Smooth muscle cell (in vitro differentiated cells): ENCODE measurements at regions not wholly inside any gene's neighbourhood (a gene's known extent, or its start where the extent isn't known, plus 50 kb on each side); places are given as distances from the start of the nearest gene placed in this dataset.

Experiments used
- DNase-seq: peaks from one replicate; lab custom pipeline; 2025; ENCODE audit not compliant: unreplicated experiment; lab: John Stamatoyannopoulos, UW
- H2AFZ ChIP-seq: fragments of 200-600 bp; sonication (generic); 2 replicates; pipeline ENCODE4 v1.6.0; 2016; ENCODE audit warnings: antibody characterized with exemption, low read depth, mild to moderate bottlenecking
- H3F3A ChIP-seq: fragments of 200-600 bp; sonication (generic); 2 replicates; pipeline ENCODE4 v1.6.0; 2017; ENCODE audit warnings: antibody characterized with exemption, low read depth
- H3K27ac ChIP-seq: fragments of 200-600 bp; sonication (generic); 2 replicates; pipeline ENCODE4 v1.5.1; 2016; ENCODE audit warnings: low read depth, mild to moderate bottlenecking
- H3K27me3 ChIP-seq: fragments of 200-600 bp; sonication (generic); 2 replicates; pipeline ENCODE4 v1.6.1; 2016; ENCODE audit warnings: low read depth, mild to moderate bottlenecking
- H3K36me3 ChIP-seq: fragments of 200-600 bp; sonication (generic); 2 replicates; pipeline ENCODE4 v1.5.1; 2016; ENCODE audit warnings: low read depth
- H3K4me1 ChIP-seq: fragments of 200-600 bp; sonication (generic); 2 replicates; pipeline ENCODE4 v1.5.1; 2016; ENCODE audit warnings: low read depth
- H3K4me2 ChIP-seq: fragments of 200-600 bp; sonication (generic); 2 replicates; pipeline ENCODE4 v1.6.0; 2016; ENCODE audit warnings: mild to moderate bottlenecking
- H3K4me3 ChIP-seq: fragments of 200-600 bp; sonication (generic); 2 replicates; pipeline ENCODE4 v1.5.1; 2016; ENCODE audit warnings: mild to moderate bottlenecking
- H3K79me2 ChIP-seq: fragments of 200-600 bp; sonication (generic); 2 replicates; pipeline ENCODE4 v1.6.0; 2016; ENCODE audit warnings: low read depth, mild to moderate bottlenecking
- H3K9ac ChIP-seq: fragments of 200-600 bp; sonication (generic); 2 replicates; pipeline ENCODE4 v1.6.0; 2016; ENCODE audit warnings: low read depth
- H3K9me3 ChIP-seq: fragments of 200-600 bp; sonication (generic); replicated peaks from 2 replicates; pipeline ENCODE4 v1.5.1; 2016; ENCODE audit warnings: low read depth
- H4K20me1 ChIP-seq: fragments of 200-600 bp; sonication (generic); 2 replicates; pipeline ENCODE4 v1.6.0; 2016; ENCODE audit warnings: low read depth
- CTCF ChIP-seq: fragments of 200-600 bp; sonication (generic); IDR thresholded peaks from 2 replicates; pipeline ENCODE4 v1.5.1; 2017; ENCODE audit warnings: borderline replicate concordance, mild to moderate bottlenecking, antibody characterized with exemption; ENCODE audit not compliant: insufficient read depth, poor library complexity, severe bottlenecking
- WGBS: methylation state at CpG from one replicate; pipeline ENCODE4 v1.1.7; 2016; ENCODE audit warnings: low lambda C conversion rate; 5-methylcytosine and 5-hydroxymethylcytosine counted together

GRCh38 chr13:105008604-105009003, 1526.9 kb downstream of the EFNB2 start:
- Histone ChIP-seq H3K27ac (no peak overlapping the region), H3F3A (no peaks in the 10 kb centered on the region), H2AFZ (no peak overlapping the region), H3K9ac (no peak overlapping the region), H3K9me3 (no peaks in the 10 kb centered on the region), H4K20me1 (no peaks in the 10 kb centered on the region), H3K27me3 (no peaks in the 10 kb centered on the region), H3K4me1 (no peaks in the 10 kb centered on the region), H3K79me2 (no peaks in the 10 kb centered on the region), H3K36me3 (no peaks in the 10 kb centered on the region), H3K4me2 (no peak overlapping the region), H3K4me3 (no peak overlapping the region)
- no peak for DNase-seq
- no peak for TF ChIP-seq CTCF
- WGBS = 77% methylated on average over 5 of the region's 5 CpGs

- Histone ChIP-seq H3K36me3 (no peaks in the 10 kb centered on the region), H2AFZ (no peak overlapping the region), H3K9me3 (no peaks in the 10 kb centered on the region), H3K27me3 (no peaks in the 10 kb centered on the region), H3K9ac (no peak overlapping the region), H3K27ac (no peak overlapping the region), H3K79me2 (no peaks in the 10 kb centered on the region), H3K4me2 (no peak overlapping the region), H3K4me1 (no peaks in the 10 kb centered on the region), H3K4me3 (no peak overlapping the region), H3F3A (no peaks in the 10 kb centered on the region), H4K20me1 (no peaks in the 10 kb centered on the region)
- DNase-seq = no peak
- WGBS = 93% methylated on average over 6 of the region's 6 CpGs
- TF ChIP-seq CTCF = no peak
Measured at GRCh38 chr13:105007166-105007808, 1528.2 kb downstream of the EFNB2 start.

- H3K9ac ChIP-seq = no peak overlapping the region
- no peak overlapping the region for H3K4me2 ChIP-seq
- WGBS = 93% methylated on average over 3 of the region's 3 CpGs
- H3K4me1 ChIP-seq = no peaks in the 10 kb centered on the region
- no peaks in the 10 kb centered on the region for H3F3A ChIP-seq
- no peak overlapping the region for H2AFZ ChIP-seq
- H3K4me3 ChIP-seq = no peak overlapping the region
- no peak for TF ChIP-seq CTCF
- H3K27me3 ChIP-seq = no peaks in the 10 kb centered on the region
- no peak overlapping the region for H3K27ac ChIP-seq
- DNase-seq = no peak
- no peaks in the 10 kb centered on the region for H3K9me3 ChIP-seq
- no peaks in the 10 kb centered on the region for H3K36me3 ChIP-seq
- no peaks in the 10 kb centered on the region for H4K20me1 ChIP-seq
- H3K79me2 ChIP-seq = no peaks in the 10 kb centered on the region
Measured at GRCh38 chr13:104996022-104996421, 1539.4 kb downstream of the EFNB2 start.

- H3K4me1 ChIP-seq = no peaks in the 10 kb centered on the region
- H3K27ac ChIP-seq = no peak overlapping the region
- WGBS = 89% methylated on average over 3 of the region's 3 CpGs
- H3K36me3 ChIP-seq = no peaks in the 10 kb centered on the region
- no peaks in the 10 kb centered on the region for H3K79me2 ChIP-seq
- no peaks in the 10 kb centered on the region for H4K20me1 ChIP-seq
- no peaks in the 10 kb centered on the region for H3K9me3 ChIP-seq
- no peaks in the 10 kb centered on the region for H3K27me3 ChIP-seq
- H3K4me3 ChIP-seq = no peak overlapping the region
- no peak overlapping the region for H3K9ac ChIP-seq
- TF ChIP-seq CTCF = no peak
- H3F3A ChIP-seq = no peaks in the 10 kb centered on the region
- H3K4me2 ChIP-seq = no peak overlapping the region
- no peak overlapping the region for H2AFZ ChIP-seq
- no peak for DNase-seq
Measured at GRCh38 chr13:104993708-104994107, 1541.8 kb downstream of the EFNB2 start.
